ENCODE measurements at regions not wholly inside any gene's neighbourhood (a gene's known extent, or its start where the extent isn't known, plus 50 kb on each side); places are given as distances from the start of the nearest gene placed in this dataset.

DNA sequence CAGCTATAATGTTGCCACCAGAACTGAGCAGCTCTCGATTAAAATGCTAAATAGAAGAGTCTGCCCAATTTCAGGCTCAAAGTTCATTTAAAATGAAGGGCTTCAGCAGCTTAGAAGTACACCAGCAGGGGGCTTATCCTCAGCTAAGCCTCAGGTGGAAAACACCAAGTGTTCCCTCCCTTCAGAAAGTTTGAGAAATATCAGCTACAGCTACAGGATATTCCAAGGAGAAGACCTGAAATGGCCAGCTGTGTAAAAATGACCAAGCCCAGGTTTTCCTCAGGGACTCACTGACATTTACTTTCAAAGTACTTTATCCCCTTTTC, 395.4 kb downstream of the DTWD2 start:
- ATAC-seq (ENCODE audit: insufficient read depth, low FRiP score): no peak

DNA sequence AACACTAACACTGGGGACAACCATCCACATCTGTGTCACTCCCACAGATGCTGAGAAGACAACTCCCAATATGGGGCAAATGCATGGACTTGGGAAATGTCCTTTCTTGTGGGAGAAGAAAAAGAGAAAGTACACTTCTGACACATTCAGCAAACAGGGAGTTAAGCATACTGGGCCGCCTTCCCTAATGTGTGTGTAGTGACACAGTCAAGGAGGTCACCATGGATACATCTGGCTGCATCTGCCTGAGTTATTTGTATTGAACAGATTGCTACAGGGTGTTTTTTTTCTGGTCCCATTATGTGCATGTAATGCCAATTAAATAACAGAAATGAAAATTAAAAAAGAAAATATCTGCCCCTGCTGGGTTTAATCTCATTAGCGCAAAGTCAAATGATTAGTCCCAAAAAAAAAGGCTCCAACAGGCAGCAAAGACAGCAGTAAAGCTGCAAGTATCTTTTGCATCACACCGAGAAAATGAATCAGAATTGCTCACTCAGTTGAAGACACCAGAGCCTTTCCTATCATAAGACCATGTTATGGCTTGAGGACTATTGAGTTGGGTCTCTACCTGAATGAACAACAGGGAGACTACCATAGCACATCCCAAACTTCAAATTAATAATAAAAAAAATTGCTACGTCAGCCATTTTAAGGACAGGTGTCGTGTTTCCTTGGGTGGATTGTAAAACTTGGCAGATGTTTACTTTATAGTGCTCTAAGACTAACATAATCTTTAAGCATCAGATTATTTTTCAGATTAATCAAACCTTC, 395.9 kb downstream of the DTWD2 start:
- Histone ChIP-seq H3K27ac (ENCODE audit: low read depth in 1 of 2, low read length in 1 of 2) (no peak overlapping the region), H3K4me1 (ENCODE audit: control insufficient read depth in 5 of 5, insufficient read depth in 5 of 5, low read length in 5 of 5) (peaks cover 0 to 14% (median 0%) of the 10 kb centered on the region in 5 donors), H3K27me3 (ENCODE audit: control insufficient read depth in 3 of 3, insufficient read depth in 3 of 3, low read length in 2 of 3) (no peaks in the 10 kb centered on the region), H3K9me3 (ENCODE audit: control insufficient read depth in 4 of 4, insufficient read depth in 3 of 4, low read length in 3 of 4) (no peaks in the 10 kb centered on the region), H3K4me3 (no peak overlapping the region), H3K36me3 (ENCODE audit: control insufficient read depth in 4 of 4, insufficient read depth in 4 of 4, low read length in 4 of 4) (no peaks in the 10 kb centered on the region), H3K9ac (ENCODE audit: insufficient read depth in 1 of 2, low read length in 2 of 2) (no peak overlapping the region)
- TF ChIP-seq, protein P1, sequence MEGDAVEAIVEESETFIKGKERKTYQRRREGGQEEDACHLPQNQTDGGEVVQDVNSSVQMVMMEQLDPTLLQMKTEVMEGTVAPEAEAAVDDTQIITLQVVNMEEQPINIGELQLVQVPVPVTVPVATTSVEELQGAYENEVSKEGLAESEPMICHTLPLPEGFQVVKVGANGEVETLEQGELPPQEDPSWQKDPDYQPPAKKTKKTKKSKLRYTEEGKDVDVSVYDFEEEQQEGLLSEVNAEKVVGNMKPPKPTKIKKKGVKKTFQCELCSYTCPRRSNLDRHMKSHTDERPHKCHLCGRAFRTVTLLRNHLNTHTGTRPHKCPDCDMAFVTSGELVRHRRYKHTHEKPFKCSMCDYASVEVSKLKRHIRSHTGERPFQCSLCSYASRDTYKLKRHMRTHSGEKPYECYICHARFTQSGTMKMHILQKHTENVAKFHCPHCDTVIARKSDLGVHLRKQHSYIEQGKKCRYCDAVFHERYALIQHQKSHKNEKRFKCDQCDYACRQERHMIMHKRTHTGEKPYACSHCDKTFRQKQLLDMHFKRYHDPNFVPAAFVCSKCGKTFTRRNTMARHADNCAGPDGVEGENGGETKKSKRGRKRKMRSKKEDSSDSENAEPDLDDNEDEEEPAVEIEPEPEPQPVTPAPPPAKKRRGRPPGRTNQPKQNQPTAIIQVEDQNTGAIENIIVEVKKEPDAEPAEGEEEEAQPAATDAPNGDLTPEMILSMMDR (IDR thresholded peaks at IDR 0.05; ENCODE audit: control extremely low read depth, extremely low read depth): no peak
- ATAC-seq (ENCODE audit: insufficient read depth, low FRiP score) (no peak), DNase-seq (peak in 2 of 3 donors; percentile 44 to 79)
- 58 to 90% methylated on average over 5 of the region's 5 CpGs for WGBS, 2 donors

More for the DNA sequence above, 395.4 kb downstream of the DTWD2 start:
- Histone ChIP-seq H3K9ac (ENCODE audit: insufficient read depth in 1 of 2, low read length in 2 of 2) (no peak overlapping the region), H3K36me3 (ENCODE audit: control insufficient read depth in 4 of 4, insufficient read depth in 4 of 4, low read length in 4 of 4) (no peaks in the 10 kb centered on the region), H3K4me1 (ENCODE audit: control insufficient read depth in 5 of 5, insufficient read depth in 5 of 5, low read length in 5 of 5) (peaks cover 0 to 16% (median 0%) of the 10 kb centered on the region in 5 donors), H3K27ac (ENCODE audit: low read depth in 1 of 2, low read length in 1 of 2) (no peak overlapping the region), H3K27me3 (ENCODE audit: control insufficient read depth in 3 of 3, insufficient read depth in 3 of 3, low read length in 2 of 3) (no peaks in the 10 kb centered on the region), H3K9me3 (ENCODE audit: control insufficient read depth in 4 of 4, insufficient read depth in 3 of 4, low read length in 3 of 4) (no peaks in the 10 kb centered on the region), H3K4me3 (no peak overlapping the region)
- whole genome bisulfite sequencing, 2 donors: 87 to 93% methylated on average over 1 of the region's 1 CpG
- DNase-seq: no peak
- TF ChIP-seq, protein P1 (IDR thresholded peaks at IDR 0.05; ENCODE audit: control extremely low read depth, extremely low read depth): no peak

DNA sequence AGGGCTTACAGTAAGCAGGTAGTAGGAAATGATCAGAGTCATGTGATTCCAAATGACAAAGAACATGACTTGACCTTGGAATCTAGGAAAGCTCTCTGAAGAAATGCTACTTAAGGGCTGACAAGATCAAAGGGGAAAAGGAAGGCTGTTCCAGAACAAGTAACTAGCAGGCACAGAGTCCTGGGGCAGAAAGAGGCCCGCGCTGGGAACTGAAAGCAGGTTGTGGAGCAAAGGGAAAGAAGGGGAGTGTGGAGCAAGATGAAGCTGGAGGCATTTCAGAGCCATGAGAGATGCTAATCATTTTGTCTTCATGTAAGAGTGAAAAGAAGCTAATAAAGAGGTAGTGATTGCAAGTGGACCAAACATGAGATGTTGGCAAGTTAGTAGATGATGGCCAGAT, 397.5 kb downstream of the DTWD2 start:
- 94% methylated on average over 2 of the region's 2 CpGs for WGBS, 2 donors
- no peaks in the 10 kb centered on the region for H3K36me3 ChIP-seq (ENCODE audit: control insufficient read depth in 4 of 4, insufficient read depth in 4 of 4, low read length in 4 of 4)

More for the DNA sequence above, 397.5 kb downstream of the DTWD2 start:
- TF ChIP-seq, protein P1 (IDR thresholded peaks at IDR 0.05; ENCODE audit: control extremely low read depth, extremely low read depth): no peak
- ATAC-seq (ENCODE audit: insufficient read depth, low FRiP score) (no peak), DNase-seq (no peak)
- H3K4me3 ChIP-seq: no peak overlapping the region
- H3K4me1 ChIP-seq (ENCODE audit: control insufficient read depth in 5 of 5, insufficient read depth in 5 of 5, low read length in 5 of 5): peaks cover 0 to 11% (median 0%) of the 10 kb centered on the region in 5 donors
- H3K9me3 ChIP-seq (ENCODE audit: control insufficient read depth in 4 of 4, insufficient read depth in 3 of 4, low read length in 3 of 4): no peaks in the 10 kb centered on the region
- H3K27ac ChIP-seq (ENCODE audit: low read depth in 1 of 2, low read length in 1 of 2): no peak overlapping the region
- H3K27me3 ChIP-seq (ENCODE audit: control insufficient read depth in 3 of 3, insufficient read depth in 3 of 3, low read length in 2 of 3): no peaks in the 10 kb centered on the region
- no peak overlapping the region for H3K9ac ChIP-seq (ENCODE audit: insufficient read depth in 1 of 2, low read length in 2 of 2)
